ENCODE measurements at regions not wholly inside any gene's neighbourhood (a gene's known extent, or its start where the extent isn't known, plus 50 kb on each side); places are given as distances from the start of the nearest gene placed in this dataset.

- intact Hi-C loops (cut with micrococcal nuclease) (no loop called here), in situ Hi-C loops (cut with MboI) (no loop called here)
- DNase-seq (ENCODE audit: extremely low read depth in 1 of 4, low spot score in 3 of 4) (no peak), ATAC-seq (no peak), FAIRE-seq (no peak)
- ChIA-PET CTCF (ENCODE audit: low intra/inter-chr PET ratio) (no interaction called here), POLR2A (no interaction called here)
- no peak overlapping the region for H3K4me2 ChIP-seq (ENCODE audit: insufficient read depth, low read length)
- H3K79me2 ChIP-seq (ENCODE audit: control insufficient read depth, insufficient read depth, low read length), result no peaks in the 10 kb centered on the region
- no peak for TF ChIP-seq ZNF347 (CRISPR knock-in tag; IDR thresholded peaks at IDR 0.05; ENCODE audit: low read depth)
- TF ChIP-seq SMAD4 (CRISPR knock-in tag; conservative IDR thresholded peaks at IDR 0.05), result no peak
- no peak for TF ChIP-seq BCOR (IDR thresholded peaks at IDR 0.05)
- TF ChIP-seq ARID3B (CRISPR knock-in tag; IDR thresholded peaks at IDR 0.05; ENCODE audit: borderline replicate concordance), result no peak
- no peak for TF ChIP-seq PHF8 (IDR thresholded peaks at IDR 0.05; ENCODE audit: borderline replicate concordance, low read length)
- TF ChIP-seq BACH1 (tag; IDR thresholded peaks at IDR 0.05), result no peak
- no peak for TF ChIP-seq COPS2 (conservative IDR thresholded peaks at IDR 0.05)
- TF ChIP-seq CEBPG (CRISPR knock-in tag; IDR thresholded peaks at IDR 0.05), result no peak
- no peak for TF ChIP-seq CEBPG (tag; conservative IDR thresholded peaks at IDR 0.05 in 1 of 2, IDR thresholded peaks at IDR 0.05 in 1 of 2)
- no peak for TF ChIP-seq CREB3 (tag; conservative IDR thresholded peaks at IDR 0.05; ENCODE audit: low read depth)
- no peak overlapping the region for H3K4me3 ChIP-seq
- no peak overlapping the region for H3K9ac ChIP-seq (ENCODE audit: insufficient read depth in 1 of 2, low read depth in 2 of 2, low read length in 2 of 2)
- H4K20me1 ChIP-seq (replicated peaks; ENCODE audit: control insufficient read depth, insufficient read depth, low read length), result no peaks in the 10 kb centered on the region
- no peaks in the 10 kb centered on the region for H3K36me3 ChIP-seq (ENCODE audit: control insufficient read depth, insufficient read depth, low read length)
- no peak overlapping the region for H3K27ac ChIP-seq (ENCODE audit: extremely low read depth, low read depth, low read length)
- no peaks in the 10 kb centered on the region for H3K4me1 ChIP-seq (replicated peaks in 1 of 2; ENCODE audit: control insufficient read depth in 2 of 2, insufficient read depth in 2 of 2, low read length in 2 of 2)
- no peaks in the 10 kb centered on the region for H3K9me1 ChIP-seq (ENCODE audit: control insufficient read depth, insufficient read depth, low read length)
- H3K27me3 ChIP-seq (ENCODE audit: control insufficient read depth in 2 of 2, insufficient read depth in 2 of 2, low read length in 2 of 2), result no peaks in the 10 kb centered on the region
- H2AFZ ChIP-seq (ENCODE audit: low read depth, low read length), result no peak overlapping the region
- no peaks in the 10 kb centered on the region for H3K9me3 ChIP-seq (replicated peaks; ENCODE audit: control insufficient read depth, insufficient read depth, low read depth, low read length)
- no TSS peak for BruUV-seq (replicated peaks)
Observed at GRCh38 chr4:170872794-170873193, 783.0 kb upstream of the AADAT start.

All from K562 (cell line).